GM18520 (cell line): ENCODE measurements at regions not wholly inside any gene's neighbourhood (a gene's known extent, or its start where the extent isn't known, plus 50 kb on each side); places are given as distances from the start of the nearest gene placed in this dataset.

ENCODE experiments used
- ATAC-seq: cut with Tn5 transposase; IDR thresholded peaks from one replicate; pipeline ENCODE4 v1.9.1; 2021; ENCODE audit not compliant: unreplicated experiment

DNA sequence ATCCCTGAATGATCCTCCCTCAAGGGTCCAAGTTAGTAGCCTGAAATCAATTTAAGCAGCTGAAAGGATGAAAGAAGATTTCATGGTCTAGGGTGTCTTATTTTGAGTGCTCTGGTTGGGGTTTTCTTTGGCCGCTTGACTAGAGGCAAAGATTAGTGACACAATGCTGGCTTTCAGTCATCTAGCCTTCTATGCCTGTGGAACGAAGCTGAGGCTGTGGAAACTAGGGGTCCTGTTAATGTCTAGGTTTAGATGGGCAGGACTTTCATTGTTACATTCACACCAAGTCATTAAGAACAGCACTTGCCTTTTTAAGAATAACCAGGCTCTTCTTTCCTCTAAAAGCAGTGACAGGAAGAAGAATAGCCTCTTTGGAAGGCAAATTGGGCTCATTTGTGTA is 253.8 kb upstream of the E2F7 start:
- ATAC-seq: no peak

- no peak for ATAC-seq
Measured at GRCh38 chr12:77315407-77315806, 250.0 kb upstream of the E2F7 start.

DNA sequence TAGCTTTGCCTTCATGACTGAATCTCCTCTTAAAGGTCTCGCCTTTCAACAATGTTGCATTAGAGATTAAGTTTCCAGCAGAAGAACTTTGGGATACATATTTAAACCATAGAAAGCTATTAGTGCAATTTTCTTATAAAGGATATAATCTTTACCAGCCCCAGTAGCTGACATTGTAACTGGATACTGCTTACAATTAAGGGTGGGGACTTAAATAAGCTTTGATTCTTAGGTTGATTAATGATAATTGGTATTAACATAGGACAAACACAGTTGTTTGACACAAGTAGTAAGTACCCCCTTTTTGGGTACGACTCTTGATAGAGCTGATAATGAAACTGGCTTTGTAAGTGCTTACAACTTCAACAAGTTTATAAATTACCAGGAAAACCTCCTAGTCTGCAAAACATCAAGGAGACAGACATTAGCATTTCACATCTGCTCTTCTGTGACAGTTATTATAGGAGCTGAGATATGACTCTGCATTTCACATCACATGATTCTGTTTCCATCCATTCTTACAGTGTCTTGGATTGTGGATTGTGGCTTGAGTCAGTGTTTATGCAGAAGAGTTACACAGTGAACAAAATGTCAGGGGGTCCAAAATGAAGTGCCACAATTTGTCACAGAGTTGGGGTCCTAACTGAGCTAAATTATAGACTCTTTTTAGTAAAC is 249.1 kb upstream of the E2F7 start:
- ATAC-seq: no peak

DNA sequence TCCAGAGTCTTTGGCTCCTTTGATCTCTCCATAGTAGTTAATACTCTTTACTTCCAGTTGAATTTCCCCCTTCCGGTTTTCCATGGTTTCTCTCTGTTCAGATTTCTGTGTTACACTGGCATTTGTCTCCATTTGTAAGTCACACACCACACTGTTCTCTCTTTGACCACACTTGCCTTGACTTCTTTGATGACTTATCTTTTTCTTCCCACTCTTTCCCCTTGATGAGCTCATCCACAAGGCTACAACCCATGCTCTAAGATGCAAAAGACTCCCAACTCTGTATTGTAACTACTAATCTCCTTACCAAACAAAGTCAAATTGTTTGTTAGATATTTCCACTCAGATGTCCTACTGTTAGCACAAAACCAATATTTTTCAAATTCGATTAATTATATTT is 242.7 kb upstream of the E2F7 start:
- ATAC-seq: no peak

GRCh38 chr12:77300811-77301210 is 235.4 kb upstream of the E2F7 start:
- ATAC-seq: no peak

- ATAC-seq: no peak
Measured at GRCh38 chr12:77299910-77300669, 234.7 kb upstream of the E2F7 start.

- no peak for ATAC-seq
Measured at GRCh38 chr12:77299001-77299400, 233.6 kb upstream of the E2F7 start.

- ATAC-seq: no peak
Measured at GRCh38 chr12:77294016-77294415, 228.6 kb upstream of the E2F7 start.

GRCh38 chr12:77274926-77275325 is 209.6 kb upstream of the E2F7 start:
- no peak for ATAC-seq

DNA sequence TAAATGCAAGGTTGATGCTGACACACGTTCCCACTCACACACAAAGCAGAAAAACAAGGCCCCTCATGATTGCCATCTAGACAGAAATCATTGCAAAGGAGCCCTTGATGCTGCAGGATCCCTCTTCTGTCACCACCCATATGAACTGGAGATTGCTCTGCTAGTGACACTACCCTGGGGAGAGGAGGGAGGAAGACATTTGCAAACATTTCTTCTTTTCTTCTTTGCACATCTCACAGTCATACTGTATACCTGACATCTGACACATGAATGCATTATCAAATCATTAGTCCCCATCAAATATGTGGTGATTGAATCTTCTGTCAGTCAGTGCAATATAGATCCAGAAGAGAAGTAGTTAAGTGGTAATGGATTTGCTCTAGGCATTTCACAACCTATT is 208.5 kb upstream of the E2F7 start:
- no peak for ATAC-seq

GRCh38 chr12:77256956-77257355 is 191.6 kb upstream of the E2F7 start:
- ATAC-seq: no peak

GRCh38 chr12:77253321-77253720 is 188.0 kb upstream of the E2F7 start:
- no peak for ATAC-seq

- no peak for ATAC-seq
Measured at GRCh38 chr12:77251799-77252198, 186.4 kb upstream of the E2F7 start.

GRCh38 chr12:77249892-77250291 is 184.5 kb upstream of the E2F7 start:
- ATAC-seq: no peak

GRCh38 chr12:77248036-77248435 is 182.7 kb upstream of the E2F7 start:
- ATAC-seq: no peak

DNA sequence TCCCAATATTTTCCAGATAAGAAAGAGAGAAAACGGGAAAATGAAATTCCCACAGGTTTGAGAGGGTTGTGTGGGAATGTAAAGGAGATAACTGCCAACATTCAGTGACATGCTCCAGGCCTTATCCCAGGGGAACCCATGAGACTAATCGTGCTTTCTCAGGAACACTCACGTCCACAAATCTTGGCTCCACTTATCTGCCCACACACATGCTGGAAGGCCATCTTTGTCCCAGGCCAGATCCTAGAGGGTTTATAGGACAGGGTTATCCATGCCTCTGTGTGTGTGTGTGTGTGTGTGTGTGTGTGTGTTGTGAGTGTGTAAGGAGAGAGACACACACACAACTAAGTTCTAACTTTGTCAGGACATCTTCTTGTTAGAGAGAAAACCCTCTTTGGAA is 182.2 kb upstream of the E2F7 start:
- ATAC-seq: no peak

- no peak for ATAC-seq
Measured at GRCh38 chr12:77243345-77243744, 178.0 kb upstream of the E2F7 start.

DNA sequence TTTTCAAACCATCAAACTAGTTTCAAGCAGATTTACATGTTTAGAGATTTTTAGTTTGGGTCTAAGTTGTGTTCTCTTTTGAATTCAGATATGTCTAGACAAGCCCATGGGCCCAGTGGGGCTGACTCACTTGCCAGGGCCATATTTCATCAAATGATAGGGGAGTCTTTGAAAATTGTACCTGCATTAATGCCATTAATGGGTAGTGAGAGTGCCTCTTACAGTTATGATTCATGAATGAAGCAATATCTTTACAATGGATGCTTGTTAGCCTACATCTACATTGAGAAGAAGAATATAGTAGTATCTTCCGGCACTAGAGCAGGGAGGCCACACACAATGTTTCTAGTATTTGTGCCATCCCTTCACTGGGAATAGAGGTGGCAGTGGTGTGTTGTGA is 174.2 kb upstream of the E2F7 start:
- ATAC-seq: no peak

DNA sequence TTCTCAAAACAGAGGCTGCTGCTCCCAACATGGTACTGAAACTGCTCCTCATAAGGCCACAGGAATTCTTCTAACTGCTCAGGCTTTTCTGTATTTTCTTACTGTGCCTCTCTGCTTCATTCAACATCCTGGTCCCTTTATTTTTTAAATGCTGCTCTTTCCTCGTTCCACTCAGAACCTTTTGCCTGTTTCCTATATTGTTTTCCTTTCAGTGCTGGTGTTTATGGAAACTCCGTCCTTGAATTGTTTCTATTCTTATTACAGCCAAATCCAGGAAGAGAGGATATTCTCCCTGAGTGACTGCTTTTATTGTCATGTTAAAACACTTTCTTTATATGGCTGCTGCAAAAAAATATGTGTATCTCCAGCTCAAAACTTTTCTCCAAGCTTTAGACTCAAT is 173.0 kb upstream of the E2F7 start:
- no peak for ATAC-seq

- ATAC-seq: no peak
Measured at GRCh38 chr12:77237896-77238295, 172.5 kb upstream of the E2F7 start.

DNA sequence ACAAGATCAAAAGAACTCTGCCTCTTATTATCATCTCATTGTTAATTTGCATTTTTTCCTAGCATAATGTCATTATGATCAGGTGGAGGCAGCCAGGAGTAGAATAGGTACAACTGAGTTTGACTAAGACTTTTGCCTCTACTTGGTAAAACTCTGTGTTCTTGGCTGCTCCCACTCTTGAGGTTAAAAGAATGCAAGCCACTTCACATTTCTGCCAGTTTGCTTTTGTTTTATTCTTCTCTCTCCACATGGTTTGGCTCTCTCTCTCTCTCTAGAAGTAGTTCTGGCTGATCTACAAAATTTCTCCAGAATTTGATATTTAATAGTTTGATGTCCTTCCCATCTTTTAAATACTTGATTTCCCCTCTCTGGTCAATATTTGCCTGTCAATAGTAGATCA is 170.7 kb upstream of the E2F7 start:
- no peak for ATAC-seq

DNA sequence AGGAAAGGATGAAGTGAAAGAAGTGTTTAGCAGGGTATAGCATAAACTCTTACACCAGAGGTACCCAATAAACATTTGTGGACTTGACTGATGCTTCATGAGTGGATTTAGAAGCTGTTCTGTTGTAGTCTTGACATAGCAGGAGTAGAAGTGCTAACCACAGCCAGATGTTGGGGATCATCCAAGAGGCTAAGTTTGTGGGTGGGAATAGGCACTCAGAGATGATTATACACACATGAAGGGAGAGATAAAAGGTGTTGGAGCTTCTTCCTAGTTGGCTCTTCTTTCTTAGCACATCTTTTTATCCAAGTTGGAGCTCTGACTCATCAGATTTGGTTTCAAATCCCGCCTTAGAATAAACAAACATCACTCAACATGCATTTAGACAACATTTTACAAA is 166.7 kb upstream of the E2F7 start:
- no peak for ATAC-seq

GRCh38 chr12:77231501-77231918 is 166.1 kb upstream of the E2F7 start:
- no peak for ATAC-seq
